BE2C (cell line): ENCODE measurements at regions not wholly inside any gene's neighbourhood (a gene's known extent, or its start where the extent isn't known, plus 50 kb on each side); places are given as distances from the start of the nearest gene placed in this dataset.

Source experiments
- DNase-seq: peaks from one replicate; pipeline ENCODE4 v3.0.0-alpha.2; 2020
- H3K27me3 ChIP-seq: fragments of 250-450 bp; sonication (Bioruptor Pico); 2 replicates; pipeline ENCODE4 v1.5.1; 2020; ENCODE audit warnings: mild to moderate bottlenecking
- H3K36me3 ChIP-seq: fragments of 250-450 bp; sonication (Bioruptor Pico); 2 replicates; pipeline ENCODE4 v1.5.1; 2020; ENCODE audit warnings: mild to moderate bottlenecking
- H3K4me1 ChIP-seq: fragments of 250-450 bp; sonication (Bioruptor Pico); 2 replicates; pipeline ENCODE4 v1.5.1; 2020
- H3K4me3 ChIP-seq: 2 replicates; pipeline ENCODE4 v1.5.1; 2011; ENCODE audit warnings: low read depth, low read length
- H3K9me3 ChIP-seq: fragments of 250-450 bp; sonication (Bioruptor Pico); 2 replicates; pipeline ENCODE4 v1.5.1; 2020
- CTCF ChIP-seq: IDR thresholded peaks from 2 replicates; pipeline ENCODE4 v1.5.1; 2012; ENCODE audit warnings: mild to moderate bottlenecking, low read depth, low read length

- H3K4me1 ChIP-seq, result no peaks in the 10 kb centered on the region
- DNase-seq, result no peak
- no peaks in the 10 kb centered on the region for H3K9me3 ChIP-seq
- no peak overlapping the region for H3K4me3 ChIP-seq
- no peak for TF ChIP-seq CTCF
- no peaks in the 10 kb centered on the region for H3K27me3 ChIP-seq
- no peaks in the 10 kb centered on the region for H3K36me3 ChIP-seq
These were observed 135.0 kb downstream of the FOXA2 start for GRCh38 chr20:22449188-22449973.

- no peak for TF ChIP-seq CTCF
- Histone ChIP-seq H3K9me3 (no peaks in the 10 kb centered on the region), H3K4me3 (no peak overlapping the region), H3K36me3 (no peaks in the 10 kb centered on the region), H3K27me3 (no peaks in the 10 kb centered on the region), H3K4me1 (no peaks in the 10 kb centered on the region)
- no peak for DNase-seq
These were observed 137.0 kb downstream of the FOXA2 start for GRCh38 chr20:22447447-22447778.

- H3K9me3 ChIP-seq, result no peaks in the 10 kb centered on the region
- H3K4me3 ChIP-seq, result no peak overlapping the region
- H3K27me3 ChIP-seq, result no peaks in the 10 kb centered on the region
- no peak for TF ChIP-seq CTCF
- H3K36me3 ChIP-seq, result no peaks in the 10 kb centered on the region
- H3K4me1 ChIP-seq, result no peaks in the 10 kb centered on the region
- no peak for DNase-seq
These were observed 137.5 kb downstream of the FOXA2 start for GRCh38 chr20:22446613-22447446.

- no peak for TF ChIP-seq CTCF
- no peaks in the 10 kb centered on the region for H3K4me1 ChIP-seq
- no peak overlapping the region for H3K4me3 ChIP-seq
- DNase-seq, result no peak
- no peaks in the 10 kb centered on the region for H3K36me3 ChIP-seq
- H3K9me3 ChIP-seq, result no peaks in the 10 kb centered on the region
- no peaks in the 10 kb centered on the region for H3K27me3 ChIP-seq
These were observed 142.1 kb downstream of the FOXA2 start for GRCh38 chr20:22442318-22442717.

GRCh38 chr20:22438926-22439325, 145.4 kb downstream of the FOXA2 start:
- Histone ChIP-seq H3K27me3 (no peaks in the 10 kb centered on the region), H3K36me3 (no peaks in the 10 kb centered on the region), H3K4me3 (no peak overlapping the region), H3K9me3 (no peaks in the 10 kb centered on the region), H3K4me1 (no peaks in the 10 kb centered on the region)
- no peak for TF ChIP-seq CTCF
- DNase-seq, result no peak

- H3K4me3 ChIP-seq, result no peak overlapping the region
- no peaks in the 10 kb centered on the region for H3K9me3 ChIP-seq
- H3K36me3 ChIP-seq, result no peaks in the 10 kb centered on the region
- H3K4me1 ChIP-seq, result no peaks in the 10 kb centered on the region
- no peak for TF ChIP-seq CTCF
- H3K27me3 ChIP-seq, result no peaks in the 10 kb centered on the region
- DNase-seq, result no peak
These were observed 146.0 kb downstream of the FOXA2 start for GRCh38 chr20:22438346-22438745.
